Trophoblast cell (in vitro differentiated cells and primary cell): ENCODE measurements at regions not wholly inside any gene's neighbourhood (a gene's known extent, or its start where the extent isn't known, plus 50 kb on each side); places are given as distances from the start of the nearest gene placed in this dataset.

Experiments used
- DNase-seq, 2 donors: peaks; one replicate each; pipeline ENCODE4 v3.0.0-alpha.2; 2016
- H2AFZ ChIP-seq: 2 replicates; pipeline ENCODE4 v1.6.1; 2013; ENCODE audit warnings: low read length, moderate library complexity, mild to moderate bottlenecking; ENCODE audit not compliant: insufficient read depth, poor library complexity
- H2AK5ac ChIP-seq: 2 replicates; pipeline ENCODE4 v1.6.1; 2013; ENCODE audit warnings: mild to moderate bottlenecking, low read length
- H2BK120ac ChIP-seq: 2 replicates; pipeline ENCODE4 v1.6.1; 2013; ENCODE audit warnings: low read length, mild to moderate bottlenecking, moderate library complexity; ENCODE audit not compliant: insufficient read depth, poor library complexity
- H2BK12ac ChIP-seq: 2 replicates; pipeline ENCODE4 v1.6.1; 2013; ENCODE audit warnings: mild to moderate bottlenecking, low read length, moderate library complexity
- H2BK5ac ChIP-seq: 2 replicates; pipeline ENCODE4 v1.6.1; 2013; ENCODE audit warnings: low read length, low read depth, moderate library complexity, mild to moderate bottlenecking; ENCODE audit not compliant: poor library complexity
- H3K14ac ChIP-seq: 2 replicates; pipeline ENCODE4 v1.6.1; 2013; ENCODE audit warnings: mild to moderate bottlenecking, low read length
- H3K18ac ChIP-seq: 2 replicates; pipeline ENCODE4 v1.6.1; 2013; ENCODE audit warnings: mild to moderate bottlenecking, low read length
- H3K23ac ChIP-seq: 2 replicates; pipeline ENCODE4 v1.6.1; 2013; ENCODE audit warnings: low read length
- H3K27ac ChIP-seq: 2 replicates; pipeline ENCODE4 v1.5.1; 2013; ENCODE audit warnings: low read depth, mild to moderate bottlenecking, inconsistent platforms, low read length, moderate library complexity
- H3K27me3 ChIP-seq: 2 replicates; pipeline ENCODE4 v1.6.1; 2013; ENCODE audit warnings: inconsistent platforms, mild to moderate bottlenecking, low read length, moderate library complexity; ENCODE audit not compliant: insufficient read depth
- H3K36me3 ChIP-seq, 2 experiments: 1 replicate in 1 of 2; 2 replicates in 1 of 2; pipeline ENCODE4 v1.6.1; 2013; ENCODE audit warnings: low read length in 2 of 2, mild to moderate bottlenecking in 2 of 2, moderate library complexity in 1 of 2; ENCODE audit not compliant: insufficient read depth in 2 of 2, control insufficient read depth in 1 of 2
- H3K4ac ChIP-seq: 2 replicates; pipeline ENCODE4 v1.6.1; 2013; ENCODE audit warnings: low read depth, mild to moderate bottlenecking, low read length, moderate library complexity
- H3K4me1 ChIP-seq, 2 experiments: 1 replicate in 1 of 2; 2 replicates in 1 of 2; pipeline ENCODE4 v1.6.1; 2013; ENCODE audit warnings: low read length in 2 of 2, mild to moderate bottlenecking in 2 of 2, moderate library complexity in 1 of 2; ENCODE audit not compliant: insufficient read depth in 2 of 2, control insufficient read depth in 1 of 2
- H3K4me2 ChIP-seq: 2 replicates; pipeline ENCODE4 v1.6.1; 2013; ENCODE audit warnings: inconsistent platforms, mild to moderate bottlenecking, low read length, moderate library complexity
- H3K4me3 ChIP-seq: 2 replicates; pipeline ENCODE4 v1.5.1; 2013; ENCODE audit warnings: mild to moderate bottlenecking, low read depth, low read length, inconsistent platforms
- H3K79me1 ChIP-seq: one replicate; pipeline ENCODE4 v1.6.1; 2013; ENCODE audit warnings: low read length
- H3K79me2 ChIP-seq: 2 replicates; pipeline ENCODE4 v1.6.1; 2013; ENCODE audit warnings: low read length, mild to moderate bottlenecking; ENCODE audit not compliant: control insufficient read depth, insufficient read depth, poor library complexity
- H3K9ac ChIP-seq: 2 replicates; pipeline ENCODE4 v1.6.1; 2013; ENCODE audit warnings: mild to moderate bottlenecking, low read length
- H3K9me3 ChIP-seq: 2 replicates; pipeline ENCODE4 v1.6.1; 2013; ENCODE audit warnings: low read depth, mild to moderate bottlenecking, control low read depth, inconsistent platforms, low read length; ENCODE audit not compliant: insufficient read depth
- H4K12ac ChIP-seq: 2 replicates; pipeline ENCODE4 v1.6.1; 2013; ENCODE audit warnings: low read depth, mild to moderate bottlenecking, low read length, moderate library complexity
- H4K8ac ChIP-seq: 2 replicates; pipeline ENCODE4 v1.6.1; 2013; ENCODE audit warnings: low read depth, mild to moderate bottlenecking, low read length, moderate library complexity
- H4K91ac ChIP-seq: one replicate; pipeline ENCODE4 v1.6.1; 2013; ENCODE audit warnings: low read depth, mild to moderate bottlenecking, low read length, moderate library complexity
- WGBS: extraction: QIAGEN DNeasy Blood & Tissue Kit; methylation state at CpG from one replicate; pipeline ENCODE4 v1.1.7; 2013; ENCODE audit warnings: missing lambda C conversion rate; ENCODE audit not compliant: insufficient read length, insufficient coverage; ENCODE audit errors: extremely low coverage; 5-methylcytosine and 5-hydroxymethylcytosine counted together

DNA sequence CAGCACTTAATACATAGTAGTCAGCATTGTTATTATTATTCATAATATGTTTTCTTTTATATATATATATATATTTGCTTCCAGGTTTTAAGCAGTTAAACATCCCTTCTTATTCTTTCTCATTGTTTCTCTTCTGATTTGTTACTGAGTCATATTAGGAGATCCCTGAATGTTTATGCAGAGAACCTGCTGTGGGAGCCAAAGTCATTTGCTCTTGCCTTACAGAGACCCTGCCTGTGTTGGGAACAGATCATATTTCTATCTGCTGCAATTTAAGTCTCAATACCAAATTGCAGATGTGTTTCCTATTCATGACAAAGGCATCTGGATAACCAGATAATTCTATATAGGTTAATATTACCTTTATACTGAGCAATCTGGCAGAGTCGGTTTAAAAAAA is 323.0 kb upstream of the UMPS start:
- Histone ChIP-seq H3K27me3 (no peaks in the 10 kb centered on the region), H4K8ac (no peak overlapping the region), H3K4me1 (peaks cover 2 to 8% of the 10 kb centered on the region in 2 experiments)

DNA sequence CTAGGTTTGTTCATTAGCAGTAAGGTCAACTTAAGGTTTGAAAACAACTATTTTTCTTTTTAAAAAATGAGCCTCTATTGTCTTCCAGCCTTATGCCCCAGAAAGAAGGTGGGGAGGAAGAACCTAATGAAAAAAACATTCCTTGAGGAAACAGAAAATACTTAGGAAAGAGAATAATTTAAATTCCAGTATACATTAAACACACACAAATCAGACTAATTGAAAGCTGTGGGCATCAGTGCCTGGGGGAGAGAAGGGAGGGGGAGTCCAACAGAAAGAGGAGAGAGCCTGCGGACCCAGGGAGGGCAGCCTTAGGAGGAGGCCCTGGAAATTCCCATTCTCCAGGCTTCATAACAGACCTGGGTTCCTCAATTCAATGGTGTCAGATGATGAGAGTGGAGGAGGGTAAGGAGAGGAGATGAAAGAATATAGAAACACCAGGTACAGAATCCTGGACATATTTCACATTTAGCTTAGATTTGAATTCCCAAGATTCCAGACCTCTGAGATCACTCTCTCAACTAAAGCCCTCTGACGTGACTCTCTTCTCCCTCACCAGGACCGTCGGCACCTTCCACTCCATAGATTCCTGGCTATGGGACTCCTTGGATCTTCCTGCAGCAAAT is 320.5 kb upstream of the UMPS start:
- Histone ChIP-seq H4K12ac (no peak overlapping the region), H3K4ac (no peak overlapping the region), H3K4me2 (no peak overlapping the region), H2AFZ (no peak overlapping the region), H4K8ac (no peak overlapping the region), H2BK120ac (peak overlapping the region; percentile 80), H3K27ac (peak overlapping the region; percentile 75), H2BK5ac (no peak overlapping the region), H2AK5ac (no peak overlapping the region), H3K4me1 (peaks cover 2 to 10% of the 10 kb centered on the region in 2 experiments), H3K9ac (no peak overlapping the region), H3K23ac (no peak overlapping the region), H3K9me3 (no peaks in the 10 kb centered on the region), H3K36me3 (peaks cover 6 to 8% of the 10 kb centered on the region in 2 experiments), H2BK12ac (peak overlapping the region; percentile 21), H3K27me3 (no peaks in the 10 kb centered on the region), H3K14ac (no peak overlapping the region), H3K79me1 (peaks cover 7% of the 10 kb centered on the region), H3K79me2 (no peaks in the 10 kb centered on the region), H4K91ac (peak overlapping the region; percentile 79), H3K18ac (no peak overlapping the region), H3K4me3 (no peak overlapping the region)
- WGBS = no CpG with 5 or more reads among the region's 4 CpGs
- peak; percentile 38 to 88 for DNase-seq

More for the DNA sequence above, 323.0 kb upstream of the UMPS start:
- no peak overlapping the region for H2BK120ac ChIP-seq
- no peak overlapping the region for H2BK12ac ChIP-seq
- no peaks in the 10 kb centered on the region for H3K36me3 ChIP-seq
- H3K4me2 ChIP-seq = no peak overlapping the region
- H2AFZ ChIP-seq = no peak overlapping the region
- no peak overlapping the region for H4K12ac ChIP-seq
- H3K23ac ChIP-seq = no peak overlapping the region
- H3K14ac ChIP-seq = no peak overlapping the region
- H3K4me3 ChIP-seq = no peak overlapping the region
- no peak overlapping the region for H2AK5ac ChIP-seq
- H3K9me3 ChIP-seq = no peaks in the 10 kb centered on the region
- H3K79me1 ChIP-seq = peaks cover 7% of the 10 kb centered on the region
- no peak overlapping the region for H3K27ac ChIP-seq
- H3K18ac ChIP-seq = no peak overlapping the region
- no peak overlapping the region for H3K4ac ChIP-seq
- no peak overlapping the region for H2BK5ac ChIP-seq
- no peak for DNase-seq
- H3K79me2 ChIP-seq = no peaks in the 10 kb centered on the region
- no CpG with 5 or more reads among the region's 1 CpG for WGBS
- no peak overlapping the region for H4K91ac ChIP-seq
- H3K9ac ChIP-seq = no peak overlapping the region

DNA sequence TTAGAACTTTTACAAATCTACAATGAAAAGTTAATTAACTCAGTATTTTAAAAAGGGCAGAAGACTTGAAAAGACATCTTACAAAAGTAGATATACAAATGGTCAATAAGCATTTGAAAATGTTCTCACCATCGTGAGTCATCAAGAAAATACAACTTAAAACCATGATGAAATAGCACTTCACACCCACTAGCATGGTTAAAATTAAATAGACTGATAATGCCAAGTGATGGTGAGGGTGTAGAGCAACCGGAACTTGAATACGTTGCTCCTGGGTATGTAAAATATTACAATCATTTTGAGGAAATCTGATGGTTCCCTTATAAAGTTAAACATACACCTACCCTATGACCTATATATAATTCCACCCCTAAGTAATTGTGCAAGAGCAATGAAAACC is 319.8 kb upstream of the UMPS start:
- Histone ChIP-seq H3K9me3 (no peaks in the 10 kb centered on the region), H4K12ac (no peak overlapping the region), H2AFZ (no peak overlapping the region), H3K4me2 (no peak overlapping the region), H3K23ac (no peak overlapping the region), H4K8ac (no peak overlapping the region), H2BK12ac (no peak overlapping the region), H3K79me2 (no peaks in the 10 kb centered on the region), H3K18ac (no peak overlapping the region), H3K9ac (no peak overlapping the region), H2BK120ac (no peak overlapping the region), H2BK5ac (no peak overlapping the region), H3K4me1 (peaks cover 2 to 10% of the 10 kb centered on the region in 2 experiments), H3K27me3 (no peaks in the 10 kb centered on the region), H2AK5ac (no peak overlapping the region), H3K36me3 (peaks cover 6 to 8% of the 10 kb centered on the region in 2 experiments), H3K79me1 (peaks cover 7% of the 10 kb centered on the region), H4K91ac (no peak overlapping the region), H3K4me3 (no peak overlapping the region), H3K27ac (no peak overlapping the region), H3K14ac (no peak overlapping the region), H3K4ac (no peak overlapping the region)
- no CpG with 5 or more reads among the region's 3 CpGs for WGBS
- DNase-seq = peak in 1 of 2 donors; percentile 52

DNA sequence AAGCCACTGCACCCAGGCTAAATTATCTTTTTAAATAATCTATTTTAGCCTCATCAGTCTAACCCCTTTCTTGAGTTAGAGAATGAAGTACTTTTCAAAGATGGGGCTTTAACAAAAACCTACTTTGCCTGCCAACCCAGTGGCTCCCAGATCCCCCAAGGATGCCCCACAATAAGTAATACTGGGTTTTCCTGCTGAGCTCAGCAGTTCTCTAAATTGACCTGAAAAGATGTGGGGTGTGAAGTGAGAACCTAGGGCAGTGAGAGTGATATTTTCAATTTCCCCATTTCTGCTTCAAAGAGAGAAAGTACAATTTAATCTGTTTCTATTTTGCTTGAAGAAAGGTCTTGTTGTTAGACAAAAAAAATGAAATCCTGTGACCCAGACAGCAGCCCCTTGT is 318.5 kb upstream of the UMPS start:
- Histone ChIP-seq H3K79me1 (peaks cover 7% of the 10 kb centered on the region), H2AFZ (no peak overlapping the region), H3K27ac (no peak overlapping the region), H2BK12ac (no peak overlapping the region), H3K4ac (no peak overlapping the region), H3K79me2 (no peaks in the 10 kb centered on the region), H3K9ac (no peak overlapping the region), H3K36me3 (peaks cover 6 to 8% of the 10 kb centered on the region in 2 experiments), H2BK120ac (no peak overlapping the region), H4K8ac (no peak overlapping the region), H4K91ac (no peak overlapping the region), H3K27me3 (no peaks in the 10 kb centered on the region), H3K4me3 (no peak overlapping the region), H4K12ac (no peak overlapping the region), H3K4me1 (peaks cover 2 to 10% of the 10 kb centered on the region in 2 experiments), H3K9me3 (no peaks in the 10 kb centered on the region), H3K18ac (no peak overlapping the region), H2BK5ac (no peak overlapping the region), H2AK5ac (no peak overlapping the region), H3K23ac (no peak overlapping the region), H3K4me2 (no peak overlapping the region), H3K14ac (no peak overlapping the region)
- DNase-seq = no peak
